Frontal cortex (tissue), 3 donors: ENCODE measurements at regions not wholly inside any gene's neighbourhood (a gene's known extent, or its start where the extent isn't known, plus 50 kb on each side); places are given as distances from the start of the nearest gene placed in this dataset.
"Not testable (repeated sequence)": the region's sequence is repeated elsewhere in the genome, so short reads cannot be mapped to it uniquely, and the experiment has no call there.

Source experiments
- DNase-seq, 2 donors: peaks; one replicate each; pipeline ENCODE4 v3.0.0; 2012; ENCODE audit warnings: low spot score in 2 of 2
- FAIRE-seq: peaks from 2 replicates; lab custom pipeline; 2012; peaks lifted over from hg19 to GRCh38; lab: Jason Lieb, UNC
- donor health status: control.
- donor health status: control.
- donor health status: control.

DNA sequence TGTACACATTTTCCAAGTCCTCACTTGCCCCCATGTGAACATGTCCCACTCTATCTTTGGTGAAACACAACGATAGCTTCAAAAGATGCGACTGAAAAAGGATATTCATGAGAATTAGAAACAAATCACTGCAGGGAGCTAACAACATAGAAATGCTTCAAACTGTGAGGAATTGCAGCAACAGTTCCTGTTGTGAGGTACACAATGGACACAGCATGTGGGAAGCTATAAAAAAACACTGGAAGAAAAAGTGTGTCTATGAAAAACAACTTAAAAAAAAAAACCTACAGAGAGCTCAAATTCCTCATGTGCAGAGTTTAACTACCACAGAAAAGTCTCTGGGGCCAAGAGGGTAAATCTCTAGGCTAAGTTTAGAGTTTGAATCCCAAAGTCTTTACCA lies 51.6 kb upstream of the BLTP1 start:
- FAIRE-seq = no peak

DNA sequence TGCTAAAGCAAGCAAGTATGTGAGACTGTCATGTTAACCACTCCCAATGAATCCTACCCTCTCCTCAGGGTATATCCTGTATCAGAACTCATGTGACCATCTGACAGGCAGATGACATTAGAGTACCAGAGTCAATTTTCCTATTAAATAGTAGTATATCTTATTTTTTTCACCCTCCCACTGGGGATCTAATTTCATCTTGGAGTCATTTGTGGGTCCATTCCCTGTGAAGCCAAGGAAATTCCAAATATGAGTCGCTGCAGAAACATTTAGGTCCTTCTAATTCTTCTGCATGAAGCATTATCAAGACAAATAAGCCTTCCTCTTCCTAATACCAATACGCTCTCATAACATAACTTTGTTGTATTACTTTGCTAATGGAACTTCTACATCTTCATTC lies 52.2 kb upstream of the BLTP1 start:
- DNase-seq = no peak
- FAIRE-seq = no peak

More for the DNA sequence above, 51.6 kb upstream of the BLTP1 start:
- no peak for DNase-seq

DNA sequence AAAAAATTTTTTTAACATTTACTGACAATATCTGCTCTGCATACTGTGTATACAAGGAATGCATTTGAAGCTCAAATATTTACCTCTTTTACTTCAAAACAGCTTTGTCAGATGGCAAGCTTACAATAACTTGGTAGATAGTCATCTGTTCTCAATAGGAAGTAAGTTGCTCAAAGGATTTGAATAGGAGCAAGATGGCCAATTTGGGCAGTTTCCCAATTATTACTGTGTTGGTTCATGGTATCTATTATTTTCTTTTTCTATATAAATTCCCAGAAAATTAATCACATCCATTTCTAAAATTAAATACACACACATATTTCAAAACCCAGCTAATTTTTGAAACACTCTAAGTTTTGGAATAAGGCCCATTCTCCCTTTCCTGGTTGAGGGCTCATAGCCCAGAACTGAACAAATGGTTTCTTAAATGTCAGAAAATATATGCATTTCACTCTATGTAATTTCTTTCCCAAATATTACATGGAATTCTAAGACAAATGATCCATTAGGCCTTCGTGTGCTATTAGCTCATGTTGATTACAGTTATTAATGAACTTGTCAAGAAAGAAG lies 60.2 kb upstream of the BLTP1 start:
- FAIRE-seq (no peak), DNase-seq (no peak)

DNA sequence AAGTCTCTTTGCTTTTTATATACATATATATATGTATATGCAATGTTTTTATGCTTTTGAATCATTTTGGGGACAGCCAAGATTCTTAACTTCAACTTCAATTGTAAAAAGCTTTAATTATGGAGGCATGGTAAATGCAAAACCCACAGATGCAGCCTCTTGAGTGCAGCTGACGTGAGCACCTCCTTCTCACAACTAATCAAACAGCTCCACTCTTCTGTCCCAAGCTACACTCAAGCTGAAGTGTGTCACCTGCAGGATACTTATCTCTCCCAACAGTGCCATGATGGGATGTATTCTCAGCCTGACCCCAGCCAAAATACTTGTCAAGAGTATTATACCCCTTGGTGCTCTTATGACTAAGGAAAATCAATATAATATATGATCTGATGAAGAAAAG lies 60.7 kb upstream of the BLTP1 start:
- DNase-seq (no peak), FAIRE-seq (no peak)

DNA sequence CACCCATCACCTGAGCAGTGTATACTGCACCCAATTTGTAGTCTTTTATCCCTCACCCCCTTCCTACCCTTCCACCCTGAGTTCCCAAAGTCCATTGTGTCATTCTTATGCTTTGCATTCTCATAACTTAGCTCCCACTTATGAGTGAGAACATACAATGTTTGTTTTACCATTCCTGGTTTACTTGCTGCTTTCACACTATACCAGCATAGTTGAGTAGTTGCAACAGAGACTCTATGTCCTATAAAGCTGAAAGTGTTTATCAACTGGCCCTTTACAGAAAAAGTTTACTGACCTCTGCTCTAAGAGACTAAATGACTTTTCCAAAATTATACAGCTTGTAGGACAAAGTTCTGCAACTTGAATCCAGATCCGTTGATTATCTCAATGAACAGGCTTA lies 61.1 kb upstream of the BLTP1 start:
- FAIRE-seq = no peak

DNA sequence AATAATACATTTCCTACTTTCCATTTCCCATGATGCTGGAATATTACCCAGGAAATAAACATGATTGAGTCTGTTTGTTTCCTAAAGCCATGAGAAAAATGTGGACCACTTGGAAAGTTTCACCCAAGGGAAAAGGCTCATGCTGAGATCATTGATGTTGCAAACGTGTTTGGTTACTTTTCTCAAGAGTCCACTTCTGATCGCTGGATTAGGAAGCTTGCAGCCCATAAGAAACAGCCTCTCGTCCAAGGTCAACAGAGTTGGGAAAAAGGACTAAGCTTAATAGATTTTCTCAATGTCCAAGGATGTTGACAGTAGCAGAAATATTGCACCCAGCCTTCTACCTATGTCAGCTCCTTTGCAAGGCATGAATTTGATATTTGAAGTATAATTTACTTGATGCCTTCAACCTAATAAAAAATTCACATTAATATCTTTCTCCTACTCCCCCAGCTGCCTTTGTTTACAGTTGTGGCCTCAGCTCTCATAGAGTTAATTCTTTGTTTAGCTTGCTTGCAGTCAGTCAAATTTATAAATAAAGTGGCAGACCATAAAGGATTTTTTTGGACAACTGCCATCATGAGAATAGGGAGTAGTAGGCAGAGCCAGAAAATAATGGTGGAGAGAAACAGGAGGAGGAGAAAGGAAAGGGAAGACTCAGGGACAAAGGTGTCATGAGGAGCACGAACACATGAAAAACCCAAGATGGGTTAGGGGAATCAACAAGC lies 65.6 kb upstream of the BLTP1 start:
- FAIRE-seq = no peak
- DNase-seq = peak in 1 of 2 donors; percentile 5

More for the DNA sequence above, 61.1 kb upstream of the BLTP1 start:
- no peak for DNase-seq

DNA sequence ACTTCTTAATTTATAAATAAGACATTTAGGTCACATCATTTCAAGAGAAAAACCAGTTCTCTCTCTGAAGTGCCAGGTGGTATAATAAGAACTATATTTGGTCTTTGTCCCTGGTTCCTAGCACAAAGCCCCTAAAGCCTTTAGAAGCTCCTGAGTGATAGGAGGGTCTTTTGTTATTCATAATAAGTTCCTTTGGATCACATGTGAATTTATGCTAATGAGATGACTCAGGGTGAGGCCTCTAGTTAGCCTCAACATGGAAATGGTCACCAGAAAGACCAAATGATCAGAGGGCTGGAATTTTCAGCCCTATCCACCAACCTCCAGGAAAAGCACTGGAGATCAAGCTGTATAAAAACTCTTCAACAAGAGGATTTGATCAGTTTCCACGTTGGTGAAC lies 68.1 kb upstream of the BLTP1 start:
- FAIRE-seq = no peak
- no peak for DNase-seq

DNA sequence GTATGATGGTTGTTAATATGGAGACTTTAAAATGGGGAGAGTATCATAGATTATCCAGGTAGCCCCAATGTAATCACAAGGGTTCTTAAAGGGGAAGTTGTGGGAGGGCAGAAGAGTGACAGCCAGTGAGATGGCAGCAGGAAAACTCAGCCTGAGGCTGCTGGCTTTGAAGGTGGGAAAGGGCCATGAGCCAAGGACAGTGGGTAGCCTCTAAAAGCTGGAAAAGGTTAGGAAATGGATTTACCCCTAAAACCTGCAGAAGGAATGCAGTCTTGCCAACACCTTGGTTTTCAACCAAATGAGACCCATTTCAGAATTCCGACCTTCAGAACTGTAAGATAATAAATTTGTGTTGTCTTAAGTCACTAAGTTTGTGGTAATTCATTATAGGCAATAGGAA lies 68.8 kb upstream of the BLTP1 start:
- DNase-seq (no peak), FAIRE-seq (no peak)

DNA sequence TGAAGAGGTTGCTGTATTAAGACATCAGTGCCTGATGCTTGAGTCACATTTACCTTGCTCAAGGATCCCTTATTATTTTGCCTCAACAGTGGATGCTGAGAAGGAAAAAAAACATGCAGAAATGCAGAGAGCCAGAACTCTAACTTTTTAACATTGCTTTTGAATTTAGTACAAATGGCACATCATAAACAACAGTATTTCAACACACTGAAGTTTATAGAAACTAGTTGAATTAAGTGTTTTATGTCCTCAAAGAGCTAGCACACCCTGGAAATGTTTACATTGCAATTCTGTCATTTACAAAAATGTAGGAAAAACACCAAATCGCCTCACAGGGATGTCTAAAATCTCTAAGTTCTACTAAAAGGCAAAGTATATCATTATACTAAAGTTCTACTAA lies 69.5 kb upstream of the BLTP1 start:
- DNase-seq (no peak), FAIRE-seq (no peak)

DNA sequence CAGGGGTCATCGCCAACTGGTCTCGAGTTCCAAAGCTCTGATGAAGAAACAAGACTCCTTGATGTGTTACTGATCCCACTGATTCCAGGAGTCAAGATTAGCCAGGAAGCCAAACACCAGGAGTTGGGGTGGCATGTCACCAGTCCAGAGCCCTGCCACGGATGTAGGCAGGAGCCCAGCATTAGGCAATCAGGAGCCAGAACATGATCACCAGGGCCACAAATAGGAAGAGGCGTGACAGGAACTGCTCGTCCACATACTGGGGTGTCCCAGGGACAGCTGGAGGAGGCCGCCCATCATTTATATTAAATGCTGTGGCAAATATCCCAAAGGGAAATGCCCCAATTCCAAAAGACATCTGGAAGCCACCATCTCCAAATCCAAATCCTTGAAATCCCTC lies 74.5 kb upstream of the BLTP1 start:
- FAIRE-seq, DNase-seq: not testable (repeated sequence)

DNA sequence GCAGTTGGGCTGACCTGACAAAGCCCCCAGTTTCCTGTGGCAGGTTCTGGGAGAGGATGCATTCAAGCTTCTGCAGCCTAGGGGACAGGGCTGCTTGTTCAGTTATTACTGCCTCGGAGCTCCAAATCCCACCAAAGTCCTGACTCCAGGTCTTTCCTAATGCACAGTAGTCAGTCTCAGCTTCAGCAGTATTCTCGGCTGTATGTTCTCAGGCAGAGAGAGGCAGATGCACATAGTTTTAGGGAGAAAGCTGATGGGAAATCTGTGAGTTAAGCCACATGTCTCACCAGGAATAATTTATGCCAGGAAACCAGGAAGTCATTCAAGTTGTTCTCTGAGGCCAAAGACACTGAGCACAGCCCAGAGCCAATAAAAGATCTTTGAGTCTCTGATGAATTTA lies 75.3 kb upstream of the BLTP1 start:
- not testable (repeated sequence) for FAIRE-seq, DNase-seq

DNA sequence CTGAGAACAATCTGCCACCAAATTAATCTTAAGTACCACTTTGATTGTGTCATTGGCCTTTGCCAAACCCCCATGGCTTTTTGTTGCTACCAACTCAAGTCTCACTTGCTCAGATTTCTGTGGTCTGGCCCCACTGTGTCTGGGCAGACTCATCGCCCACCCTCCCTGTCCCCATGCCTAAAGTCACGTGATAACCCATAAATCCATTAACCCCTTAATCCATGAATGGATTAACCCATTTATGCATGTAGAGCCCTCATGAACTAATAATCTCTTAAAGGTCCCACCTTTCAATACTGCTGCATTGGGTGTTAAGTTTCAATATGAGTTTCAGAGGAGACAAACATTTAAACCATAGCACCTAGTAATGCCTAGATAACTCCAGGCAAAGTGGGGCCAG lies 78.5 kb upstream of the BLTP1 start:
- DNase-seq = no peak
- FAIRE-seq = no peak

DNA sequence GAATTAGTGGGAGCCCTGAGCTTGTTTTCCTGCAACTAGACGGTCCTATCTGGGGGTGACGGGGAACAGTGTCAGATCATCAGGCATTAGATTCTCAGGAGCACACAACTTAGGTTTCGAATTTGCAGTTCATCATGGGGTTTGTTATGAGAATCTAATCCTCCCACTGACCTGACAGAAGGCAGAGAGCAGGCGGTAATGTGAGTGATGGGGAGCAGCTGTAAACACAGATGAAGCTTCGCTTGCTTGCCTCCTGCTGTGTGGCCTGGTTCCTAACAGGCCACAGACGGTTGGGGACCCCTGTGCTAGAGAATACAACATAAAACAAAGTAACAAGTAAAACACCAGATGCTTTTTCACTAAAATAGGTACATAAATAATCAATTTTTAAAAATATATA lies 86.2 kb upstream of the BLTP1 start:
- no peak for DNase-seq

DNA sequence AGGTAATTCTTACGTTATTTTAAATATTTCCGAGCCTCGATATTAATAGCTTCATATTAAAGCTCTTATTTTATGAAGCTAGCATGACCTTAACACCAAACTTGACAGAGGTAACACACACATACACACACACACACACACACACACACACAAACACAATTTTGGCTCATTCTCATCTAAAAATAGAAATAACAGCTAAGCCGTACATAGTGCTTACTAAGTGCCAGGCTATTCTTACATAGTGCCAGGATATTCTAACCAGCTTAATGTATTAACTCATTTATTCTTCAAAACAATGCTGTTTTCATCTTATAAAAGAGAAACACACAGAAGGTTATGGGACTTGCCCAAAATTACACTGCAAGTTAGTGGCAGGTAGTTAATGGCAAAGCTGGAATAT lies 87.0 kb upstream of the BLTP1 start:
- DNase-seq = no peak
- no peak for FAIRE-seq

More for the DNA sequence above, 86.2 kb upstream of the BLTP1 start:
- no peak for FAIRE-seq

DNA sequence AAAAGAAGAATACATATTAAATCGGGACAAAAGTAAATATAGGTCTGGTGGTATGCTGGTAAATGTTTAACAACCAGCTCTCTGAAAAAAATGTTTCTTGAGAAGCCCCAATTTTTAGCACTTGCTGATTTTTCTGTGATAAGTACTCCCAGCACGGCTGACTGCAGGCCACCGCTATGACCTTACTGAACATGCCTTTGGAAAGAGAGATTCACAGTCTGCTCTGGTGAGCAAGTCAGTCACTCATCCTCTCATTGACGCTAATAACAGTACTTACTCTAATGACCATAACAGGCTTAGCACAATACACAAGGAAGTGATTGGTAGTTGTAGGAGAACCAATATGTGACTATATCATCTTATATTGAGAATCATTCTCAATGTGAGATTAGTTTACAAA lies 98.9 kb upstream of the BLTP1 start:
- no peak for FAIRE-seq

DNA sequence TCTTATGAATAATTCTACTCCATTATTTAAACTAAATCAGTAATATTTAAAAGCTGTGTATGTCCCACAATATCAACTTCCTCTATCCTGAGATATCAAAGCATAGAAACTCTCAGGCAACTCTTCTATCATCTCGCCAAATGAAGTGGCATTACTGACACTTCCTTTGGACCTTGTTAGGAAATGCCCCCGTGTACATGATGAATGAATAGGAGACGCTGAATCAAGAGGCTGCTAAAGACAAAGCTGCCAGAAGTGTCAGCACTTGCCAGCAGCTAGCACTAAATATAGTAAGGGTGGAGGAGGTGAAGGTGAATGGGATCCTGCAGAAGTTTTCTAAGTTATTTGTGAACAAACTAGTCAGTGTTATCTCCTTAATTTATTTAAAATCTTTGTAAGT lies 99.5 kb upstream of the BLTP1 start:
- DNase-seq (no peak), FAIRE-seq (no peak)

More for the DNA sequence above, 98.9 kb upstream of the BLTP1 start:
- no peak for DNase-seq

DNA sequence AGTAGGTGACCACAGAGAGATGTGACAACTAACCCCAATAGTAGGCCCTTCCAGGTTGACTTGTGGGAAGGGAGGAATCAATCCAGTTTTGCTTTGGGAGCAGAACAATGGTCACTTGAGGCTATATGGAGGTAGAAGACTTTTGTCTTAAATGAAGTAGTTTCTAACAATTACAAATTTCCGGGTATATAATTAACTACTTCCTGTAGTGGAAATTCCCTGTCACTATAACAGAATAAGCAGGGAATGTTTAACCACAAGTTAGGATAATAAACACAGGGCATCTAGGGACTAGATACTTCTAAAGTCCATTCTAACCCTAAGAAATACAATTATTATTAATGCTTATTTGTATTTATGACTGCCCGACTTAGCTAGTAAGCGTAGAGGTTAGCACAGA lies 99.0 kb upstream of the TRPC3 start:
- DNase-seq (no peak), FAIRE-seq (no peak)

DNA sequence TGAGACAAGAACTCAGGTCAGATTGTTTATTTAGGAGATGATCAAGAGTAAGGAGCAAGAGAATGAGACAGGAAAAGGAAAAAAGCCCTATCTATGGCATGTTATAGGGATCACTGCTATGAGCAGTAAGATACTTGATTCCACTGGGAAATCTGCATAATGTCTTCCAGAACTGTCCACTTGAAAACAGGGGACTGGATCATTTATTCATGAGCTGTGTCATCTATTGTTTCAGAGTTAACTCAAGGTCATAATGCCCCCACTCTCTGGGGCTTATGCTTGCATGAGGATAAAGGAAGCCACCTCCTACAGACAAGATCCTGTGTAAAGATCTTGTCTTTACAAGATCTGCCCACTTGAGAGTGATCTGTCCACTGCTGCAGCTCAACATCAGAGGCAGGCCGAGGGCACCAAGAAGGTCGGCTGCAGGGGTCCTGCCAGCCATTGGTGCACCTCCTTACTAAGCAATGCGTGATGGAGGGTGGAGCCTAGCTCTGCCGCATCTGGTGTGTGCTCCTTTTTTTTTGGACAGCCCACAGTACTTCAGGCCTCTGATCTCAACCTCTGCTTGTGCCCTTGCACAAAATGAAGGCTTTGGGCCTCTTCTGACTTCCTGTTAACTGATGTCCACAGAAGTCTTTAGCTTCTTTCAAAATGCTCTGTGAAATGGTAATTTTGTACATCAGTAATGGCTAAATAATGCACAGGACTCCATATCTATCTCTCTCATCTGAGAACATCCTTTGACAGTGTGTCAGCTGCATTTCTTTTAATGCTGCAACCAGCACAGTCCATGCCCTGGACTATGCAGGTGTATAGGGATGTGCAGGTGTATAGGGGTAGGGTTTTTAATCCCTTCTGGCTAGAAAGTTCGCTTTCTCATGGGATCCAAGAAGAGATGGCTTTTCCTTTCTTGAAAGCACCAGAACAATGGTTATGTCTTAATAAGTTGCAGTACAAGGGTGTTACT lies 95.9 kb upstream of the TRPC3 start:
- FAIRE-seq (no peak), DNase-seq (no peak)

DNA sequence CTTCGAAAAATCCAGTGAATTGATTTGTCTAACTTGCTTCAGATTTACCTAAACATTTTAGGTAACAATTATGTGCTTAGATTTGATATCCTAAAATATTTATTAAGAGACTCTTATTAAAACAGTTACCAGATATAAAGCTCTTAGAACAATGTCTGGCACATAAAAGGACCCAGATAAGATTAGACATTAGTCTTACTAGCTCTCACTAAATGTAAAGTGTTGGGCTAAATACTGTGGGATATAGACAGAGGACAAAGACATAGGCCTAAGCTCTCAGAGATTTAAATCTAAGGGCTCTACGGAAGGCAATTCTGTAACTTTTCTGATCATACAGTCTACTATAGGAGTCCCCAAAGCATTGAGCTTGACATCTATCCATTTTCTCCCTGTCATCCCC lies 94.4 kb upstream of the TRPC3 start:
- FAIRE-seq (no peak), DNase-seq (no peak)

DNA sequence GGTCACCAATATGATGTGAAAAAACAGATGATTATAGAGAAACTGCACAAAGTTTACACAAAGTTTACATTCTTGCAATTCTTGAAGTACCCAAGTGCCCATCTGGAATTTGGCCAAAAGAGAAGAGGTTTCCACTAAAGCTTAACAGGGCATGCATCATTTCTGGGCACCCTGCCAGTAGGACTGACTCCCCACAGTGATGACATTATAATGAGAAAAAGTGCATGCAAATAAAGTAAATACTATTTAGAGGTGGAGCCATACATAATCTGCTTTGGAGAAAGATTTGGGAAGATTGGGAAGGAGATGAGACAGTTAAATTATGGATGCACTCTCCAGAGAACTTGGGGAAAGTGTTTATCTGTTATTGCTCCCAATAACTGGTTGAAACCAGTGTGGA lies 93.7 kb upstream of the TRPC3 start:
- FAIRE-seq (no peak), DNase-seq (no peak)

DNA sequence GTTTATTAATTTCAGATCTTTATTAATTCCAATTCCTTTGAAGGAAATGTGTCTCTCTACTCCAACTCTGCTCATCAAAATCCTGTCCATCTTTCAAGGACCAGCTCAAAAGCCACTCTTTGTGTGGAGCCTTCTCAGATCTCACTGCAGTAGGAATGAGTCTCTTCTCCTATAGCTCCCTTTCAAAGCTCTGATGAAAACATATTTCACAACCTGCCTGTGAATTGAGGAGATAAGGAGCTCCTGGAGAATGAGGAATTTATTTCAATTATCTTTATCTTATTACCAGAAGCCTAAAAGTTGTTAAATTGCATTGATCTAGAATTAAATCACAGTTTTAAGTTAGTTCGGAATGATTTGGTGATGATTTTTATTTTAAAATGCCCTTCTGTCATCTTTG lies 92.6 kb upstream of the TRPC3 start:
- no peak for DNase-seq
- no peak for FAIRE-seq
